B cell (primary cell): ENCODE measurements at regions not wholly inside any gene's neighbourhood (a gene's known extent, or its start where the extent isn't known, plus 50 kb on each side); places are given as distances from the start of the nearest gene placed in this dataset.

ENCODE experiments used
- ATAC-seq: fragments of 200-7000 bp; cut with Tn5 transposase; one replicate; pipeline ENCODE4 v1.10.0; 2021; ENCODE audit warnings: low read depth, mild to moderate bottlenecking, moderate number of reproducible peaks, moderate library complexity
- CTCF ChIA-PET: fragments of 350-600 bp; sonication (Branson Sonifier 250); formaldehyde crosslinking; loops from one replicate; lab custom pipeline; 2021; ENCODE audit warnings: antibody characterized with exemption, inconsistent platforms; lab: Charles Lee
- POLR2A ChIA-PET: fragments of 350-600 bp; sonication (Branson Sonifier 250); formaldehyde crosslinking; loops from one replicate; lab custom pipeline; 2021; ENCODE audit warnings: antibody characterized with exemption; lab: Charles Lee
- DNase-seq: peaks from one replicate; pipeline ENCODE4 v3.0.0; 2013
- H2AFZ ChIP-seq: 2 replicates; pipeline ENCODE4 v1.6.1; 2012; ENCODE audit warnings: mild to moderate bottlenecking, low read depth, low read length; ENCODE audit not compliant: insufficient read depth, poor library complexity, severe bottlenecking
- H3K27ac ChIP-seq, 2 donors: 1 replicate in 1 of 2; 2 replicates in 1 of 2; pipeline ENCODE4 v1.5.1; 2012 to 2013; ENCODE audit warnings: low read length in 2 of 2, mild to moderate bottlenecking in 2 of 2, moderate library complexity in 1 of 2
- H3K27me3 ChIP-seq, 4 experiments: fragments of 200-600 bp in 1 of 4; sonication (generic) in 1 of 4; replicated peaks in 1 of 4; 1 replicate in 2 of 4; 2 replicates in 2 of 4; pipeline versions ENCODE4 v1.6.1 to v1.7.0; 2013 to 2016; ENCODE audit warnings: low read length in 3 of 4, mild to moderate bottlenecking in 2 of 4, mixed read lengths in 1 of 4, moderate library complexity in 1 of 4; ENCODE audit not compliant: insufficient read depth in 4 of 4, control insufficient read depth in 3 of 4; ENCODE audit errors: control extremely low read depth in 1 of 4
- H3K36me3 ChIP-seq, 2 experiments: replicated peaks in 1 of 2; 1 replicate in 1 of 2; 2 replicates in 1 of 2; pipeline versions ENCODE4 v1.6.1 to v1.7.1; 2013; ENCODE audit warnings: low read length in 1 of 2; ENCODE audit not compliant: insufficient read depth in 2 of 2, control insufficient read depth in 1 of 2; ENCODE audit errors: control extremely low read depth in 1 of 2, extremely low read depth in 1 of 2
- H3K4me1 ChIP-seq, 2 donors: fragments of 200-600 bp in 1 of 2; sonication (generic) in 1 of 2; 1 replicate in 1 of 2; 2 replicates in 1 of 2; pipeline versions ENCODE4 v1.5.1 to v1.6.1; 2013 to 2017; ENCODE audit warnings: low read length in 2 of 2; ENCODE audit not compliant: control insufficient read depth in 2 of 2, insufficient read depth in 2 of 2
- H3K4me2 ChIP-seq: replicated peaks from 2 replicates; pipeline ENCODE3; 2012; ENCODE audit warnings: mild to moderate bottlenecking, low read depth, low read length; ENCODE audit not compliant: poor library complexity, severe bottlenecking
- H3K4me3 ChIP-seq, 5 experiments: fragments of 200-600 bp in 1 of 5; sonication (generic) in 1 of 5; 1 replicate in 3 of 5; 2 replicates in 2 of 5; pipeline versions ENCODE4 v1.5.1 to v1.7.0; 2011 to 2016; ENCODE audit warnings: low read length in 4 of 5, mild to moderate bottlenecking in 4 of 5, low read depth in 2 of 5, control low read depth in 1 of 5, moderate library complexity in 1 of 5; ENCODE audit not compliant: insufficient read depth in 1 of 5; ENCODE audit errors: control extremely low read depth in 1 of 5, extremely low read depth in 1 of 5
- H3K79me2 ChIP-seq: fragments of 200-600 bp; sonication (generic); one replicate; pipeline ENCODE4 v1.6.0; 2016; ENCODE audit warnings: low read length; ENCODE audit not compliant: control insufficient read depth, insufficient read depth
- H3K9ac ChIP-seq: fragments of 200-600 bp; sonication (generic); 2 replicates; pipeline ENCODE4 v1.6.1; 2017; ENCODE audit warnings: mild to moderate bottlenecking, low read length, moderate library complexity
- H3K9me3 ChIP-seq, 3 donors: one replicate each; pipeline versions ENCODE4 v1.6.1 to v1.7.1; 2013; ENCODE audit warnings: low read length in 2 of 3; ENCODE audit not compliant: control insufficient read depth in 2 of 3, insufficient read depth in 1 of 3; ENCODE audit errors: control extremely low read depth in 1 of 3
- H4K20me1 ChIP-seq: 2 replicates; pipeline ENCODE4 v1.6.0; 2012; ENCODE audit warnings: mild to moderate bottlenecking, low read length; ENCODE audit not compliant: insufficient read depth, control insufficient read depth, poor library complexity, severe bottlenecking
- H3K27ac Mint-ChIP-seq: one replicate; pipeline ENCODE4 v1.8.0; 2021; ENCODE audit warnings: mixed read lengths
- H3K27me3 Mint-ChIP-seq: one replicate; pipeline ENCODE4 v1.8.0; 2021; ENCODE audit warnings: mixed read lengths
- H3K4me1 Mint-ChIP-seq: one replicate; pipeline ENCODE4 v1.8.0; 2021; ENCODE audit warnings: mixed read lengths
- H3K4me3 Mint-ChIP-seq: one replicate; pipeline ENCODE4 v1.8.0; 2021; ENCODE audit warnings: mixed read lengths
- H3K9me3 Mint-ChIP-seq: one replicate; pipeline ENCODE4 v1.8.0; 2022; ENCODE audit warnings: mixed read lengths; ENCODE audit not compliant: insufficient read depth
- EZH2 ChIP-seq: IDR thresholded peaks from 2 replicates; pipeline ENCODE4 v1.6.1; 2012; ENCODE audit warnings: borderline replicate concordance, low read depth, mild to moderate bottlenecking, moderate library complexity, low read length; ENCODE audit not compliant: insufficient read depth, poor library complexity, severe bottlenecking
- WGBS: methylation state at CpG from one replicate; pipeline ENCODE4 v1.1.5; 2013; ENCODE audit warnings: missing lambda C conversion rate; ENCODE audit not compliant: insufficient coverage; 5-methylcytosine and 5-hydroxymethylcytosine counted together
- intact Hi-C: fragments of 100-400 bp; cut with micrococcal nuclease; formaldehyde crosslinking; loops from one replicate; pipeline ENCODE4 v1.10.0; 2022
- TF ChIP-seq, protein P1 (sequence below): fragments of 200-600 bp; IDR thresholded peaks from one replicate; pipeline ENCODE4 v1.8.0; 2022; ENCODE audit warnings: antibody characterized with exemption, mild to moderate bottlenecking

DNA sequence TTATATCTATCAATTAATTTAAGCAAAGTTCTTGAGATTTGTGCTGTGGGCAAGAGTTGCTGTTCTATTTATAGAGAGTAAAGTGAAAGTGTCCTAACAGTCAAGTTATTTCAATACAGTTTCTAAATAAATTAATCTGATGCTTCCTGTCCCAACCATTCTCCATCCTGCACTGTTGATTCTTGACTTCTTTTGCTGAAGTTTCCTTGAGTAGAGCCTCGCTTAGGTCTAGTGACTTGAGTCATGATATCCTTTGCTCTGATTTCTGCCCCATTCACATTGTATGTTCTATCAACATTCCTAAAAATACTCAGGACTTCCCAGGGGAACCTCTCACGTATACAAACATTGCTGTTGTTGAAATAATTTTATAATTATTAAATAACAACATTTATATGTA is 498.4 kb upstream of the ALCAM start:
- no peak overlapping the region for H3K27ac ChIP-seq
- intact Hi-C loops, result no loop called here
- no peaks in the 10 kb centered on the region for H4K20me1 ChIP-seq
- H3K4me2 ChIP-seq, result no peak overlapping the region
- H3K4me3 ChIP-seq, result no peak overlapping the region
- no peaks in the 10 kb centered on the region for H3K4me1 ChIP-seq
- WGBS, result no CpG with 5 or more reads among the region's 2 CpGs
- no peak for TF ChIP-seq EZH2
- TF ChIP-seq, protein P1, sequence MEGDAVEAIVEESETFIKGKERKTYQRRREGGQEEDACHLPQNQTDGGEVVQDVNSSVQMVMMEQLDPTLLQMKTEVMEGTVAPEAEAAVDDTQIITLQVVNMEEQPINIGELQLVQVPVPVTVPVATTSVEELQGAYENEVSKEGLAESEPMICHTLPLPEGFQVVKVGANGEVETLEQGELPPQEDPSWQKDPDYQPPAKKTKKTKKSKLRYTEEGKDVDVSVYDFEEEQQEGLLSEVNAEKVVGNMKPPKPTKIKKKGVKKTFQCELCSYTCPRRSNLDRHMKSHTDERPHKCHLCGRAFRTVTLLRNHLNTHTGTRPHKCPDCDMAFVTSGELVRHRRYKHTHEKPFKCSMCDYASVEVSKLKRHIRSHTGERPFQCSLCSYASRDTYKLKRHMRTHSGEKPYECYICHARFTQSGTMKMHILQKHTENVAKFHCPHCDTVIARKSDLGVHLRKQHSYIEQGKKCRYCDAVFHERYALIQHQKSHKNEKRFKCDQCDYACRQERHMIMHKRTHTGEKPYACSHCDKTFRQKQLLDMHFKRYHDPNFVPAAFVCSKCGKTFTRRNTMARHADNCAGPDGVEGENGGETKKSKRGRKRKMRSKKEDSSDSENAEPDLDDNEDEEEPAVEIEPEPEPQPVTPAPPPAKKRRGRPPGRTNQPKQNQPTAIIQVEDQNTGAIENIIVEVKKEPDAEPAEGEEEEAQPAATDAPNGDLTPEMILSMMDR, result no peak
- H3K27me3 ChIP-seq, result no peaks in the 10 kb centered on the region
- ATAC-seq (no peak), DNase-seq (no peak)
- H3K9ac ChIP-seq, result no peak overlapping the region
- ChIA-PET POLR2A (no interaction called here), CTCF (no interaction called here)
- no peaks in the 10 kb centered on the region for H3K4me1 Mint-ChIP-seq
- no peaks in the 10 kb centered on the region for H3K36me3 ChIP-seq
- no peak overlapping the region for H3K27ac Mint-ChIP-seq
- H2AFZ ChIP-seq, result no peak overlapping the region
- H3K4me3 Mint-ChIP-seq, result no peak overlapping the region
- no peaks in the 10 kb centered on the region for H3K9me3 Mint-ChIP-seq
- no peaks in the 10 kb centered on the region for H3K9me3 ChIP-seq
- H3K27me3 Mint-ChIP-seq, result no peaks in the 10 kb centered on the region
- no peaks in the 10 kb centered on the region for H3K79me2 ChIP-seq

DNA sequence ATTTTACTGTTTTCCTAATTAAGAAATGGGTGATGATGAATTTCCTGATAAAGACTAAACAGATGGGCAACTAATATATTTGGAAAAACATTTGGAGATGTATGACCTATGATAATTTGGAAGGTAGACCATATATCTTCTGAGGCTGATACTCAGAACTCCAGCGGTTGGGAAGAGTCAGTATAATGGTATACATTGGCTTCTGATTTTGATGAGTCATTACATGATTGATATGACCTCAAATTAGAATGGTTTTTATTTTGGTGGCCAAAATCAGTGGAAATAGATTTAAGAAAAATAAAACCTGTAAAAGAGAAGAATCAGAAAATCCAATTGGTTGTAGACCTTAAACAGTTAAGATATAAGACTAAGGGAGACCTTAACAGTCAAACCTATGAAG is 496.4 kb upstream of the ALCAM start:
- Histone ChIP-seq H4K20me1 (no peaks in the 10 kb centered on the region), H3K27ac (no peak overlapping the region), H3K9me3 (no peaks in the 10 kb centered on the region), H3K36me3 (no peaks in the 10 kb centered on the region), H3K4me2 (no peak overlapping the region), H3K79me2 (no peaks in the 10 kb centered on the region), H2AFZ (no peak overlapping the region), H3K4me3 (no peak overlapping the region), H3K9ac (no peak overlapping the region), H3K4me1 (no peaks in the 10 kb centered on the region), H3K27me3 (no peaks in the 10 kb centered on the region)
- ChIA-PET CTCF (no interaction called here), POLR2A (no interaction called here)
- Mint-ChIP-seq H3K27me3 (no peaks in the 10 kb centered on the region), H3K4me3 (no peak overlapping the region), H3K4me1 (no peaks in the 10 kb centered on the region), H3K27ac (no peak overlapping the region), H3K9me3 (no peaks in the 10 kb centered on the region)
- intact Hi-C loops, result no loop called here
- ATAC-seq (no peak), DNase-seq (no peak)
- no peak for TF ChIP-seq EZH2
- TF ChIP-seq, protein P1, result no peak
- no CpG with 5 or more reads among the region's 1 CpG for WGBS
